Natural killer cell (primary cell): ENCODE measurements at regions not wholly inside any gene's neighbourhood (a gene's known extent, or its start where the extent isn't known, plus 50 kb on each side); places are given as distances from the start of the nearest gene placed in this dataset.

Source experiments
- ATAC-seq, 3 donors: fragments of 150-1000 bp in 2 of 3; fragments of 200-7000 bp in 1 of 3; cut with Tn5 transposase; 1 replicate in 1 of 3; 2 replicates in 2 of 3; pipeline ENCODE4 v1.10.0; 2021; ENCODE audit warnings: mild to moderate bottlenecking in 2 of 3, moderate library complexity in 2 of 3
- DNase-seq, 2 donors: peaks; one replicate each; pipeline versions ENCODE4 v3.0.0 to v3.0.0-alpha.2; 2013 to 2021; ENCODE audit warnings: mixed read lengths in 1 of 2
- H3K27ac ChIP-seq: one replicate; pipeline ENCODE4 v1.5.1; 2013; ENCODE audit warnings: mild to moderate bottlenecking, low read length
- H3K27me3 ChIP-seq: one replicate; pipeline ENCODE4 v1.6.1; 2013; ENCODE audit warnings: low read length; ENCODE audit not compliant: control insufficient read depth, insufficient read depth
- H3K36me3 ChIP-seq: one replicate; pipeline ENCODE4 v1.6.1; 2013; ENCODE audit warnings: low read length; ENCODE audit not compliant: control insufficient read depth, insufficient read depth
- H3K4me1 ChIP-seq: one replicate; pipeline ENCODE4 v1.6.1; 2013; ENCODE audit warnings: low read length; ENCODE audit not compliant: control insufficient read depth, insufficient read depth
- H3K4me3 ChIP-seq: one replicate; pipeline ENCODE4 v1.5.1; 2013; ENCODE audit warnings: low read length
- H3K9me3 ChIP-seq: one replicate; pipeline ENCODE4 v1.6.1; 2013; ENCODE audit warnings: low read length; ENCODE audit not compliant: control insufficient read depth, insufficient read depth
- H3K27ac Mint-ChIP-seq, 2 donors: one replicate each; pipeline ENCODE4 v1.8.0; 2022; ENCODE audit warnings: mild to moderate bottlenecking in 2 of 2, mixed read lengths in 2 of 2, moderate library complexity in 1 of 2
- H3K27me3 Mint-ChIP-seq, 2 donors: one replicate each; pipeline ENCODE4 v1.8.0; 2022; ENCODE audit warnings: low read depth in 2 of 2, mixed read lengths in 2 of 2
- H3K36me3 Mint-ChIP-seq: one replicate; pipeline ENCODE4 v1.8.0; 2022; ENCODE audit warnings: mixed read lengths
- H3K4me1 Mint-ChIP-seq, 2 donors: one replicate each; pipeline ENCODE4 v1.8.0; 2022; ENCODE audit warnings: mixed read lengths in 2 of 2
- H3K4me3 Mint-ChIP-seq: one replicate; pipeline ENCODE4 v1.8.0; 2022; ENCODE audit warnings: mild to moderate bottlenecking, moderate library complexity, mixed read lengths
- H3K9me3 Mint-ChIP-seq, 2 donors: one replicate each; pipeline ENCODE4 v1.8.0; 2022; ENCODE audit warnings: mixed read lengths in 2 of 2
- CTCF ChIP-seq: fragments of 200-600 bp; IDR thresholded peaks from one replicate; pipeline ENCODE4 v1.8.0; 2022; ENCODE audit warnings: antibody characterized with exemption
- WGBS: methylation state at CpG from one replicate; pipeline ENCODE4 v1.1.7; 2013; ENCODE audit warnings: missing lambda C conversion rate; ENCODE audit not compliant: insufficient coverage; 5-methylcytosine and 5-hydroxymethylcytosine counted together
- intact Hi-C: fragments of 100-400 bp; cut with micrococcal nuclease; formaldehyde crosslinking; loops from one replicate; pipeline ENCODE4 v1.14.2; 2022

GRCh38 chrX:65941775-65942174 is 98.1 kb downstream of the VSIG4 start:
- DNase-seq: no peak
- Histone ChIP-seq H3K4me3 (no peak overlapping the region), H3K36me3 (no peaks in the 10 kb centered on the region), H3K9me3 (no peaks in the 10 kb centered on the region), H3K27me3 (no peaks in the 10 kb centered on the region), H3K4me1 (no peaks in the 10 kb centered on the region), H3K27ac (no peak overlapping the region)
- WGBS: no CpG with 5 or more reads among the region's 1 CpG
- Mint-ChIP-seq H3K27me3 (peaks cover 0 to 34% of the 10 kb centered on the region in 2 donors), H3K4me3 (no peak overlapping the region), H3K36me3 (peaks cover 10% of the 10 kb centered on the region), H3K9me3 (no peaks in the 10 kb centered on the region), H3K4me1 (no peaks in the 10 kb centered on the region), H3K27ac (no peak overlapping the region)
- ATAC-seq: no peak
- intact Hi-C loops: no loop called here
- TF ChIP-seq CTCF: no peak

- intact Hi-C loops: no loop called here
- no peak overlapping the region for H3K4me3 ChIP-seq
- no peaks in the 10 kb centered on the region for H3K4me1 Mint-ChIP-seq
- peaks cover 3 to 4% of the 10 kb centered on the region in 2 donors for H3K9me3 Mint-ChIP-seq
- no peak overlapping the region for H3K27ac Mint-ChIP-seq
- no peak for TF ChIP-seq CTCF
- no peaks in the 10 kb centered on the region for H3K4me1 ChIP-seq
- H3K27me3 Mint-ChIP-seq: peaks cover 0 to 7% of the 10 kb centered on the region in 2 donors
- ATAC-seq: no peak
- no peak overlapping the region for H3K27ac ChIP-seq
- no CpG with 5 or more reads among the region's 2 CpGs for WGBS
- no peak for DNase-seq
- H3K4me3 Mint-ChIP-seq: no peak overlapping the region
- H3K9me3 ChIP-seq: peaks cover 12% of the 10 kb centered on the region
- H3K36me3 ChIP-seq: no peaks in the 10 kb centered on the region
- H3K27me3 ChIP-seq: no peaks in the 10 kb centered on the region
- H3K36me3 Mint-ChIP-seq: no peaks in the 10 kb centered on the region
Observed at GRCh38 chrX:65933085-65933589, 106.7 kb downstream of the VSIG4 start.

GRCh38 chrX:65932173-65933084 is 107.5 kb downstream of the VSIG4 start:
- ATAC-seq (no peak), DNase-seq (no peak)
- Histone ChIP-seq H3K9me3 (peaks cover 12% of the 10 kb centered on the region), H3K36me3 (no peaks in the 10 kb centered on the region), H3K27me3 (no peaks in the 10 kb centered on the region), H3K4me1 (peaks cover under 1% of the 10 kb centered on the region), H3K4me3 (no peak overlapping the region), H3K27ac (no peak overlapping the region)
- H3K27ac Mint-ChIP-seq: peak overlapping the region in 1 of 2 donors; percentile 49
- H3K9me3 Mint-ChIP-seq: peaks cover 3 to 4% of the 10 kb centered on the region in 2 donors
- 93% methylated on average over 8 of the region's 10 CpGs for WGBS
- TF ChIP-seq CTCF: no peak
- H3K27me3 Mint-ChIP-seq: peaks cover 0 to 7% of the 10 kb centered on the region in 2 donors
- no peak overlapping the region for H3K4me3 Mint-ChIP-seq
- H3K36me3 Mint-ChIP-seq: no peaks in the 10 kb centered on the region
- intact Hi-C loops: no loop called here
- H3K4me1 Mint-ChIP-seq: peaks cover 5% of the 10 kb centered on the region in 2 donors
